ENCODE measurements at regions not wholly inside any gene's neighbourhood (a gene's known extent, or its start where the extent isn't known, plus 50 kb on each side); places are given as distances from the start of the nearest gene placed in this dataset.

- TF ChIP-seq, protein P1, sequence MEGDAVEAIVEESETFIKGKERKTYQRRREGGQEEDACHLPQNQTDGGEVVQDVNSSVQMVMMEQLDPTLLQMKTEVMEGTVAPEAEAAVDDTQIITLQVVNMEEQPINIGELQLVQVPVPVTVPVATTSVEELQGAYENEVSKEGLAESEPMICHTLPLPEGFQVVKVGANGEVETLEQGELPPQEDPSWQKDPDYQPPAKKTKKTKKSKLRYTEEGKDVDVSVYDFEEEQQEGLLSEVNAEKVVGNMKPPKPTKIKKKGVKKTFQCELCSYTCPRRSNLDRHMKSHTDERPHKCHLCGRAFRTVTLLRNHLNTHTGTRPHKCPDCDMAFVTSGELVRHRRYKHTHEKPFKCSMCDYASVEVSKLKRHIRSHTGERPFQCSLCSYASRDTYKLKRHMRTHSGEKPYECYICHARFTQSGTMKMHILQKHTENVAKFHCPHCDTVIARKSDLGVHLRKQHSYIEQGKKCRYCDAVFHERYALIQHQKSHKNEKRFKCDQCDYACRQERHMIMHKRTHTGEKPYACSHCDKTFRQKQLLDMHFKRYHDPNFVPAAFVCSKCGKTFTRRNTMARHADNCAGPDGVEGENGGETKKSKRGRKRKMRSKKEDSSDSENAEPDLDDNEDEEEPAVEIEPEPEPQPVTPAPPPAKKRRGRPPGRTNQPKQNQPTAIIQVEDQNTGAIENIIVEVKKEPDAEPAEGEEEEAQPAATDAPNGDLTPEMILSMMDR (IDR thresholded peaks at IDR 0.05), result no peak
- TF ChIP-seq POLR2AphosphoS5 (IDR thresholded peaks at IDR 0.05) (no peak), POLR2A (IDR thresholded peaks at IDR 0.05) (no peak), EP300 (IDR thresholded peaks at IDR 0.05) (no peak)
These were observed 272.2 kb downstream of the TSN start for GRCh38 chr2:122027510-122028217.
